Left colon (tissue), 2 donors: ENCODE measurements at regions not wholly inside any gene's neighbourhood (a gene's known extent, or its start where the extent isn't known, plus 50 kb on each side); places are given as distances from the start of the nearest gene placed in this dataset.
"Not testable (repeated sequence)": the region's sequence is repeated elsewhere in the genome, so short reads cannot be mapped to it uniquely, and the experiment has no call there.

Experiments
- ATAC-seq: fragments of 200-7000 bp; cut with Tn5 transposase; one replicate; pipeline ENCODE4 v1.9.1; 2020; ENCODE audit warnings: mild to moderate bottlenecking, moderate library complexity
- DNase-seq, 2 donors: peaks; one replicate each; pipeline ENCODE4 v3.0.0-alpha.2; 2020
- intact Hi-C, 2 donors: fragments of 100-400 bp; cut with DNase I in 1 of 2; cut with micrococcal nuclease in 1 of 2; formaldehyde crosslinking; loops; one replicate each; pipeline versions ENCODE4 v1.11.2 to v1.14.0; 2022; cut with DNase I, micrococcal nuclease
- donor health status: DM: no; HTN: no; CAD: no.
- donor health status: DM: yes; HTN: yes; CAD: no.

- ATAC-seq, DNase-seq, intact Hi-C loops: not testable (repeated sequence)
Measured at GRCh38 chr1:134936-135335, 316.5 kb downstream of the OR4F29 start.

- ATAC-seq, intact Hi-C loops, DNase-seq: not testable (repeated sequence)
Measured at GRCh38 chr1:118440-118839, 333.0 kb downstream of the OR4F29 start.

- ATAC-seq, intact Hi-C loops, DNase-seq: not testable (repeated sequence)
Measured at GRCh38 chr1:115534-115933, 335.9 kb downstream of the OR4F29 start.

GRCh38 chr1:104776-105175, 346.7 kb downstream of the OR4F29 start:
- ATAC-seq, intact Hi-C loops, DNase-seq: not testable (repeated sequence)

- DNase-seq, intact Hi-C loops, ATAC-seq: not testable (repeated sequence)
Measured at GRCh38 chr1:99481-99880, 352.0 kb downstream of the OR4F29 start.

- intact Hi-C loops, DNase-seq, ATAC-seq: not testable (repeated sequence)
Measured at GRCh38 chr1:98811-99210, 352.7 kb downstream of the OR4F29 start.

GRCh38 chr1:91279-91678, 360.2 kb downstream of the OR4F29 start:
- ATAC-seq, DNase-seq, intact Hi-C loops: not testable (repeated sequence)

GRCh38 chr1:88110-88509, 363.4 kb downstream of the OR4F29 start:
- ATAC-seq, DNase-seq, intact Hi-C loops: not testable (repeated sequence)

- ATAC-seq: peak; percentile 96
- intact Hi-C loops, DNase-seq: not testable (repeated sequence)
Measured at GRCh38 chr1:79152-79551, 372.3 kb downstream of the OR4F29 start.

- ATAC-seq, intact Hi-C loops: not testable (repeated sequence)
Measured at GRCh38 chr1:65119-65518, 386.4 kb downstream of the OR4F29 start, which contains the start of gene OR4F5. Gene OR4F5, plus strand, starts transcription at chr1:65419.

GRCh38 chr1:56014-56531, 395.4 kb downstream of the OR4F29 start:
- ATAC-seq, intact Hi-C loops, DNase-seq: not testable (repeated sequence)

More at GRCh38 chr1:65119-65518, 386.4 kb downstream of the OR4F29 start, which contains the start of gene OR4F5:
- not testable (repeated sequence) for DNase-seq

GRCh38 chr1:53182-53581, 398.3 kb downstream of the OR4F29 start:
- intact Hi-C loops, ATAC-seq, DNase-seq: not testable (repeated sequence)

GRCh38 chr1:41965-42466, 409.5 kb downstream of the OR4F29 start:
- intact Hi-C loops, DNase-seq: not testable (repeated sequence)
- ATAC-seq: peak; percentile 13

- DNase-seq, intact Hi-C loops: not testable (repeated sequence)
- ATAC-seq: peak; percentile 99
Measured at GRCh38 chr1:41197-41596, 410.3 kb downstream of the OR4F29 start.

GRCh38 chr1:29183-29582, 422.3 kb downstream of the OR4F29 start:
- intact Hi-C loops, DNase-seq, ATAC-seq: not testable (repeated sequence)

GRCh38 chr1:17298-17697, 434.2 kb downstream of the OR4F29 start:
- intact Hi-C loops, ATAC-seq: not testable (repeated sequence)
- DNase-seq: peak; percentile 7 to 15

- intact Hi-C loops, ATAC-seq: not testable (repeated sequence)
- DNase-seq: peak; percentile 5 to 22
Measured at GRCh38 chr1:16025-16424, 435.5 kb downstream of the OR4F29 start.

- DNase-seq: peak; percentile 28 to 39
- intact Hi-C loops: not testable (repeated sequence)
- peak; percentile 56 for ATAC-seq
Measured at GRCh38 chr1:9941-10717, 441.3 kb downstream of the OR4F29 start.
